ENCODE measurements at regions not wholly inside any gene's neighbourhood (a gene's known extent, or its start where the extent isn't known, plus 50 kb on each side); places are given as distances from the start of the nearest gene placed in this dataset.

DNA sequence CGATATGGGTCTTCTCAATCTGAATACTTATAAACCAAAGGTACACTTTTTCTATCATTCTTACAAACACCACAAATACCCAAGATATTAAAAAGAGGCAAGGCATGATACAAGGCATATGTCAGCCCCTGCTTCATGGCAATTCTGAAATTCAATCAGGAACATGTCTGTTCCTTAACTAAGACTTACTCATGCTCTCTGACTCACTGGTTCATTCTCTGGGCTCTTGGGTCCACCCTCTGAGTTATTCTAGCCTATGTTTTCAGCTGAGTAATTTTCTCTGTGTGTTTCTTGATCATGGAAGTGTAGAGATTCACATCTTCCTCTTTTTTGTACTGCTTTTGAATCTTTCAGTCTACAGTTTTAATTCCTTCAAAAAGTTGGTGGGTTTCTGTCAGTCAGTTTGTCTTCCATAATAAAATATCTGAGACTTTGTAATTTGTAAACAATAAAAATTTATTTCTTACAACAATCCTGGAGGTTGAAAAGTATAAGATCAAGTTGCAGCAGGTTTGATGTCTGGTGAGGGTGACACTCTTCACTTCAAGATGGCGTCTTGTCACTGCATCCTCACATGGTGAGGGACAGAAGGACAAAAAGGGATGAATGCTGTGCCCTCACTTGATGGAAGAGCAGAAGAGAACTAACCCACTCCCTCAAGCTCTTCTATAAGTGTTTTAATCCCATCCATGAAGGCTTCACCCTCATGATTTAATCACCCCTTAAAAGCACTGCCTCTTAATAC lies 211.7 kb downstream of the FAM76B start:
- TF ChIP-seq, protein P1, sequence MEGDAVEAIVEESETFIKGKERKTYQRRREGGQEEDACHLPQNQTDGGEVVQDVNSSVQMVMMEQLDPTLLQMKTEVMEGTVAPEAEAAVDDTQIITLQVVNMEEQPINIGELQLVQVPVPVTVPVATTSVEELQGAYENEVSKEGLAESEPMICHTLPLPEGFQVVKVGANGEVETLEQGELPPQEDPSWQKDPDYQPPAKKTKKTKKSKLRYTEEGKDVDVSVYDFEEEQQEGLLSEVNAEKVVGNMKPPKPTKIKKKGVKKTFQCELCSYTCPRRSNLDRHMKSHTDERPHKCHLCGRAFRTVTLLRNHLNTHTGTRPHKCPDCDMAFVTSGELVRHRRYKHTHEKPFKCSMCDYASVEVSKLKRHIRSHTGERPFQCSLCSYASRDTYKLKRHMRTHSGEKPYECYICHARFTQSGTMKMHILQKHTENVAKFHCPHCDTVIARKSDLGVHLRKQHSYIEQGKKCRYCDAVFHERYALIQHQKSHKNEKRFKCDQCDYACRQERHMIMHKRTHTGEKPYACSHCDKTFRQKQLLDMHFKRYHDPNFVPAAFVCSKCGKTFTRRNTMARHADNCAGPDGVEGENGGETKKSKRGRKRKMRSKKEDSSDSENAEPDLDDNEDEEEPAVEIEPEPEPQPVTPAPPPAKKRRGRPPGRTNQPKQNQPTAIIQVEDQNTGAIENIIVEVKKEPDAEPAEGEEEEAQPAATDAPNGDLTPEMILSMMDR (IDR thresholded peaks at IDR 0.05) = no peak
- H3K36me3 Mint-ChIP-seq (ENCODE audit: low read depth) = no peaks in the 10 kb centered on the region
- ChIA-PET CTCF (interaction anchor here (1.5 kb wide), 1 partner anchor 127 kb away, joined by 5 read pairs; no protein-coding TSS in a partner anchor), POLR2A (no interaction called here)
- peak; percentile 76 for ATAC-seq
- peaks cover 10% of the 10 kb centered on the region for H3K4me1 Mint-ChIP-seq (ENCODE audit: low read depth)
- intact Hi-C loops (cut with micrococcal nuclease) = no loop called here
- peak; percentile 12 for DNase-seq
- peak overlapping the region; percentile 17 for H3K27ac Mint-ChIP-seq
- H3K9me3 Mint-ChIP-seq = no peaks in the 10 kb centered on the region
- H3K4me3 Mint-ChIP-seq = no peak overlapping the region
- H3K27me3 Mint-ChIP-seq = no peaks in the 10 kb centered on the region

DNA sequence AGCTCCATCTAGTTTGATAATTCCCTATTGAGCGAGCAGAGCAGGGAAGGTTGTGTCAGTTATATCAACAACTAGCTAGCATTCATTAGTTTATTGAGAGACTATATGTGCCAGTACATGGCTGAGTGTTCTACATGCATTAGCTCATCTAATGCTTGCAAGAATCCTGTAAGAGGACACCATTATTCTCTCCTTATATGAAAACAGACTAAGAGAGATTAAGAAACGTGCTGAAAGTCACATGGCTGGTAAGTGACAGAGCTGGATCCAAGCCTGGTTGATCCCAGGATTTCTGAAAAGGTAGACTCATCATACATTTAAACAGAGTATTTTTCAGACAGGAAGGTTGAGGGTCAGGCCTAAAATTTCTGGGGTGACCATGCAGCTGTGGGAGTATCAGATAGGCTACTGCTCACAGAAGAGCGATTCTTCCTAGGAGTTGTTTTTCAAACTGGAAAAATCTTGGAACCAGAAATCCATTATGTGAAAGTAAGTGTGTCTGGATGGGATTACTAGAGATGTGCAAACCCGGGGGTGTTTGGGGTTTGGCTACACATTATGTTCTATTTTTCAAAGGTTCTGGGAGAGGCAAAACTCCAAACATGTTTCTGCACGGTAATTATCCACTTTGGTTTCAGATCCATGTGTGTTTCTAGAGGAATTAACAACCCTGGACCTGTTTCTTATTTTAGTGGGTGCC lies 213.3 kb downstream of the FAM76B start:
- Mint-ChIP-seq H3K36me3 (ENCODE audit: low read depth) (no peaks in the 10 kb centered on the region), H3K9me3 (no peaks in the 10 kb centered on the region), H3K27me3 (no peaks in the 10 kb centered on the region), H3K4me1 (ENCODE audit: low read depth) (peaks cover 10% of the 10 kb centered on the region), H3K4me3 (no peak overlapping the region), H3K27ac (no peak overlapping the region)
- no peak for ATAC-seq
- ChIA-PET POLR2A (no interaction called here), CTCF (interaction anchor here (0.8 kb wide), 1 partner anchor 13 kb away, joined by 3 read pairs; no protein-coding TSS in a partner anchor)
- no peak for DNase-seq
- TF ChIP-seq, protein P1 (IDR thresholded peaks at IDR 0.05) = no peak
- intact Hi-C loops (cut with micrococcal nuclease) = no loop called here

DNA sequence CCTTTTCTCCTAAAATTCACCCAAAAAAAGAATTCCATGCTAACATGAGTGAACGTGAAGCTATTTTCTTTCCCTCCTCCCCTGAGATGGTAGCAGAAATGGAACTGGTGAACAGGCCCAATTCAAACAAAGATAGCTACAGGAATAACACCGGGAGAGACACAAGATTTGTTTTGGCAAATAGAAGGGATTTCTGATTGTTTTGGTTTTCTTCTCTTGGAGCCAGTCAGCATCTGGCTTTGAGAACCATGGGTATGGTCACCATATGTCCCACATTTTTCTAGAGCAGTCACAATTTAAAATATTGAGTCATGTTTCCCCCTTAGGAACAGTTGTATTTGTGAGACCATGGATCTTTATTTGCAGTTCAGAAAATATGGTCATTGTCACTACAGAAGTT lies 214.1 kb downstream of the FAM76B start:
- intact Hi-C loops (cut with micrococcal nuclease) = no loop called here
- no peaks in the 10 kb centered on the region for H3K9me3 Mint-ChIP-seq
- peaks cover 10% of the 10 kb centered on the region for H3K4me1 Mint-ChIP-seq (ENCODE audit: low read depth)
- ChIA-PET POLR2A (no interaction called here), CTCF (interaction anchor here (0.7 to 0.8 kb wide), 2 partner anchors 14 to 17 kb away, joined by 3 read pairs; no protein-coding TSS in a partner anchor)
- no peak overlapping the region for H3K4me3 Mint-ChIP-seq
- H3K27me3 Mint-ChIP-seq = no peaks in the 10 kb centered on the region
- H3K27ac Mint-ChIP-seq = no peak overlapping the region
- TF ChIP-seq, protein P1 (IDR thresholded peaks at IDR 0.05) = no peak
- no peak for ATAC-seq
- no peaks in the 10 kb centered on the region for H3K36me3 Mint-ChIP-seq (ENCODE audit: low read depth)
- no peak for DNase-seq

DNA sequence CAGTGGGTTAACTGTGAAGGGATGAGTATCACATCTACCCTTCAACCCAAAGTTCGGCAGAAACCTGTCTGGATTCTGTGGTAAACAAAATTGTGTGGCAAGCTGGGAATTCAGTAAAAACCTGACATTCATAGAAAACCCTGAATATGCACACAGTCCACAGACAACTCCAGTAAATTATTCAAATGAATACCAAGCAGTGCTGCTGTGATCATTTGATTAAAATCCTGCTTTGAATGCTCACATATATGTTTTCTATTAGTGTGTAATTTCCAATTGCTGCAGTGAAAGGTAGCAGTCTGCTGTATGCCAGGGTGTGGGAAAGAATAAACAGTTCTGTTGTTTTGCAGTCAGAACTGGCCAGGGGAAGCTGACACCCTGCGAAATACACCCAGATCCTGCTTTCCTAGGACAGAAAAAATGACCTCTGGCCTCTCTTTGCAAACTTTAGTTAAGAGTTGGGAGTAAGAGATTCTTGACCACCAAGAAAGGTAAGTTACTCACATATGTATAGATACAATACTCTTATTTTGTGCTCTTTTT lies 217.8 kb downstream of the FAM76B start:
- POLR2A ChIA-PET = no interaction called here
- peaks cover 3% of the 10 kb centered on the region for H3K4me1 Mint-ChIP-seq (ENCODE audit: low read depth)
- DNase-seq = no peak
- no peak for ATAC-seq
- CTCF ChIA-PET = no interaction called here
- TF ChIP-seq, protein P1 (IDR thresholded peaks at IDR 0.05) = no peak
- no peak overlapping the region for H3K4me3 Mint-ChIP-seq
- no peaks in the 10 kb centered on the region for H3K27me3 Mint-ChIP-seq
- H3K36me3 Mint-ChIP-seq (ENCODE audit: low read depth) = peaks cover 4% of the 10 kb centered on the region
- peaks cover 14% of the 10 kb centered on the region for H3K9me3 Mint-ChIP-seq
- intact Hi-C loops (cut with micrococcal nuclease) = no loop called here
- no peak overlapping the region for H3K27ac Mint-ChIP-seq

DNA sequence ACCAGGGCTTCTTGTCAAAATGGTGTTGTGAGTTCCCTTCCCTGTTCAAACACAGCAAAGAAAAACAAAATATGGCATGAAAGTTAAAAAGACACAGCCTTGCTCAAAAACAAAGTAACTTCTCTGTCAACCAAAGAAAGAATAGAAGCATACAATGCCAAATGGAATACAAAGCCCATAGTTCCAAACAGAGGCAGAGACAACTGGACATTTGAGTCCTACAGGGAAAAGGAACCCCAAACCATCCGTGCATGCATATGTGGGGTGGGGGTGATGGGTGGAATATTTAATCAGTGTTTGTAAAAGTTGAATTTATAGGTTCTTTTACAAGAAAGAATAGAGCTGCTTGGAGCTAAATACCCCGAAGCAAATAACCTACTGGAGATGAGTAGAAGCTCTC lies 218.7 kb downstream of the FAM76B start:
- ChIA-PET POLR2A (no interaction called here), CTCF (no interaction called here)
- ATAC-seq (no peak), DNase-seq (no peak)
- Mint-ChIP-seq H3K27ac (no peak overlapping the region), H3K4me1 (ENCODE audit: low read depth) (peaks cover 3% of the 10 kb centered on the region), H3K27me3 (no peaks in the 10 kb centered on the region), H3K36me3 (ENCODE audit: low read depth) (peaks cover 4% of the 10 kb centered on the region), H3K9me3 (peaks cover 14% of the 10 kb centered on the region), H3K4me3 (no peak overlapping the region)
- TF ChIP-seq, protein P1 (IDR thresholded peaks at IDR 0.05) = no peak
- intact Hi-C loops (cut with micrococcal nuclease) = no loop called here
